Naive thymus-derived CD4-positive, alpha-beta T cell (primary cell): ENCODE measurements at regions not wholly inside any gene's neighbourhood (a gene's known extent, or its start where the extent isn't known, plus 50 kb on each side); places are given as distances from the start of the nearest gene placed in this dataset.

Experiments
- ATAC-seq: fragments of 150-1000 bp; cut with Tn5 transposase; 2 replicates; pipeline ENCODE4 v1.10.0; 2021; ENCODE audit warnings: mild to moderate bottlenecking, moderate library complexity
- CTCF ChIA-PET: fragments of 350-600 bp; sonication (Branson Sonifier 250); formaldehyde crosslinking; loops from one replicate; lab custom pipeline; 2021; ENCODE audit warnings: antibody characterized with exemption; lab: Charles Lee
- POLR2A ChIA-PET: fragments of 350-600 bp; sonication (Branson Sonifier 250); formaldehyde crosslinking; loops from one replicate; lab custom pipeline; 2021; ENCODE audit warnings: antibody characterized with exemption, inconsistent platforms; lab: Charles Lee
- DNase-seq, 9 donors: peaks; one replicate each; pipeline versions ENCODE4 v3.0.0 to v3.0.0-alpha.2; 2020 to 2022; ENCODE audit warnings: mixed read lengths in 1 of 9
- H3K27ac ChIP-seq: one replicate; pipeline ENCODE4 v1.7.0; 2013; ENCODE audit warnings: mild to moderate bottlenecking, low read depth, low read length, moderate library complexity
- H3K27me3 ChIP-seq, 2 donors: one replicate each; pipeline ENCODE4 v1.7.0; 2013; ENCODE audit warnings: low read length in 2 of 2, mild to moderate bottlenecking in 2 of 2, moderate library complexity in 2 of 2; ENCODE audit not compliant: control insufficient read depth in 2 of 2, insufficient read depth in 2 of 2
- H3K36me3 ChIP-seq, 3 experiments: 1 replicate in 2 of 3; 2 replicates in 1 of 3; pipeline ENCODE4 v1.7.0; 2013; ENCODE audit warnings: low read length in 3 of 3, mild to moderate bottlenecking in 3 of 3, moderate library complexity in 1 of 3; ENCODE audit not compliant: insufficient read depth in 3 of 3, control insufficient read depth in 2 of 3
- H3K4me1 ChIP-seq, 2 donors: one replicate each; pipeline ENCODE4 v1.7.0; 2013; ENCODE audit warnings: low read length in 2 of 2, mild to moderate bottlenecking in 2 of 2, moderate library complexity in 1 of 2; ENCODE audit not compliant: control insufficient read depth in 2 of 2, insufficient read depth in 2 of 2
- H3K4me3 ChIP-seq: 2 replicates; pipeline ENCODE4 v1.7.0; 2013; ENCODE audit warnings: mild to moderate bottlenecking, low read length
- H3K9me3 ChIP-seq, 3 experiments: 1 replicate in 2 of 3; 2 replicates in 1 of 3; pipeline ENCODE4 v1.7.0; 2013; ENCODE audit warnings: low read length in 3 of 3; ENCODE audit not compliant: control insufficient read depth in 2 of 3
- H3K27ac Mint-ChIP-seq, 9 donors: one replicate each; pipeline ENCODE4 v1.8.0; 2020 to 2022; ENCODE audit warnings: mixed read lengths in 9 of 9, mild to moderate bottlenecking in 8 of 9, moderate library complexity in 5 of 9, inconsistent platforms in 2 of 9
- H3K27me3 Mint-ChIP-seq, 5 donors: one replicate each; pipeline ENCODE4 v1.8.0; 2021 to 2022; ENCODE audit warnings: mixed read lengths in 5 of 5, mild to moderate bottlenecking in 1 of 5
- H3K36me3 Mint-ChIP-seq, 5 donors: one replicate each; pipeline ENCODE4 v1.8.0; 2020 to 2022; ENCODE audit warnings: mixed read lengths in 5 of 5, mild to moderate bottlenecking in 3 of 5, inconsistent platforms in 1 of 5
- H3K4me1 Mint-ChIP-seq, 7 donors: one replicate each; pipeline ENCODE4 v1.8.0; 2020 to 2022; ENCODE audit warnings: mixed read lengths in 7 of 7, mild to moderate bottlenecking in 3 of 7, inconsistent platforms in 1 of 7
- H3K4me3 Mint-ChIP-seq, 10 donors: one replicate each; pipeline ENCODE4 v1.8.0; 2020 to 2022; ENCODE audit warnings: mild to moderate bottlenecking in 10 of 10, mixed read lengths in 10 of 10, moderate library complexity in 6 of 10, inconsistent platforms in 2 of 10
- H3K9me3 Mint-ChIP-seq, 11 donors: one replicate each; pipeline ENCODE4 v1.8.0; 2020 to 2022; ENCODE audit warnings: mixed read lengths in 11 of 11, mild to moderate bottlenecking in 4 of 11, inconsistent platforms in 1 of 11, moderate library complexity in 1 of 11
- intact Hi-C, 2 donors: fragments of 100-400 bp; cut with micrococcal nuclease; formaldehyde crosslinking; loops; one replicate each; pipeline ENCODE4 v1.15.1; 2023

DNA sequence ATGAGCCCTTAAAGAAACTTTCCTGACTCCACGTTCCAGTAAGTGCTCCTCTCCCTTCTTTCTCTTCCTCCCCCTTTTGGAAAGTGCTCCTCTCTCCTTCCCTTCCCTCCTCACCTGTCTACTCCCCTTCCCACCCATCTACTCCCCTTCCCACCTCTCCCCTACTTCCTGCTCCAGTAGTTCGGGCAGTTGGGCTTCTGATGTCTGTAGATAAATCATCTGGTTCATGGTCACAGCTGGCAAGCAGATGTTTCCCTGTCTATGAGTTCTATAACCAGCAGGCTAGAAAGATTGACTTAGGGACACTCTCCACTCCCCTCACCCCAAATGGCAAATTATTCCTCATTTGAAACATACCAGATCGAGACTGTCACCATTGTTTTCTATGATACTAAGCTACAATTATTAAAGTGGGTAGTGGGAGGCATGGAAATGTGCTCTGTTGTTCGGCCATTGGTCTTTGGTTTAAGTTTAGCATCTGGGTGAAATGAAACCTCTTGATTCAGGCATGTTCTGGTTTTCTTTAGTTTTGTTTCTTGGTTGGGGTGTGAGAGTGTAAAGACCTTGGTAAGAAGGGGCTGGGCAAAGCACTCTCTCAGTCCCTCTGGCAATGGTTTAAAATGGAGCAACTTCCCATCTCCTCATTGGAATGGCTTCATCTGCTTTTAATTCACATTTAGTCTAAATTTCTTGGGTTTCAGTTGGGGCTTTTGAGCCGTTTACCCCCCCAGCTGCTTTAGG lies 413.2 kb upstream of the SPRED2 start:
- peaks cover 0 to 8% (median 5%) of the 10 kb centered on the region in 11 donors for H3K9me3 Mint-ChIP-seq
- Histone ChIP-seq H3K9me3 (no peaks in the 10 kb centered on the region), H3K36me3 (no peaks in the 10 kb centered on the region), H3K27me3 (peaks cover 0 to 2% of the 10 kb centered on the region in 2 donors), H3K4me3 (no peak overlapping the region), H3K27ac (no peak overlapping the region), H3K4me1 (no peaks in the 10 kb centered on the region)
- DNase-seq, result no peak
- ATAC-seq, result no peak
- CTCF ChIA-PET, result no interaction called here
- no peaks in the 10 kb centered on the region for H3K4me1 Mint-ChIP-seq
- POLR2A ChIA-PET, result no interaction called here
- H3K4me3 Mint-ChIP-seq, result no peak overlapping the region
- H3K27me3 Mint-ChIP-seq, result peaks cover 0 to 21% (median 5%) of the 10 kb centered on the region in 5 donors
- no peaks in the 10 kb centered on the region for H3K36me3 Mint-ChIP-seq
- no peak overlapping the region for H3K27ac Mint-ChIP-seq
- intact Hi-C loops, result no loop called here

DNA sequence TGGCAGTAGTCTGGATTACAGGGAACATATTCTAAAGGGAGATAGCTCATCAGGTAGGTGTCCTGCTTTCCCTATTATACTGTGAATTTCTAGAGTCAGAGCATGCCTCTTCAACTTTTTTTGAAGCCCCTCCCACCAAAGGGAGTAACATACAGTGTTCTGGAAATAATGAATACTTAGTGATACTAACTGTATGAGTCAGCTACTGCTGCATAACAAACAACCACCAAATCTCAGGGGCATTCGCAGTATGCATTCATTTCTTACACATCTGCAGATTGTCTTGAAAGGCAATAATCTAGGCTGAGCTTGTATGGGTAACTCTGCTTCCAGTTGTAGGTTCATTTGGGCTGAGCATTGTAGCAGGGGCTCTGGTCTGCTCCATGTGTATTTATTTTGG lies 409.7 kb upstream of the SPRED2 start:
- H3K27me3 Mint-ChIP-seq, result peaks cover 0 to 7% (median 5%) of the 10 kb centered on the region in 5 donors
- H3K36me3 Mint-ChIP-seq, result no peaks in the 10 kb centered on the region
- Histone ChIP-seq H3K27ac (no peak overlapping the region), H3K9me3 (no peaks in the 10 kb centered on the region), H3K4me1 (no peaks in the 10 kb centered on the region), H3K27me3 (peaks cover 0 to 2% of the 10 kb centered on the region in 2 donors), H3K36me3 (no peaks in the 10 kb centered on the region), H3K4me3 (no peak overlapping the region)
- intact Hi-C loops, result no loop called here
- H3K27ac Mint-ChIP-seq, result no peak overlapping the region
- no peaks in the 10 kb centered on the region for H3K4me1 Mint-ChIP-seq
- DNase-seq (no peak), ATAC-seq (no peak)
- H3K4me3 Mint-ChIP-seq, result no peak overlapping the region
- peaks cover 0 to 8% (median 5%) of the 10 kb centered on the region in 11 donors for H3K9me3 Mint-ChIP-seq
- POLR2A ChIA-PET, result no interaction called here
- CTCF ChIA-PET, result no interaction called here

DNA sequence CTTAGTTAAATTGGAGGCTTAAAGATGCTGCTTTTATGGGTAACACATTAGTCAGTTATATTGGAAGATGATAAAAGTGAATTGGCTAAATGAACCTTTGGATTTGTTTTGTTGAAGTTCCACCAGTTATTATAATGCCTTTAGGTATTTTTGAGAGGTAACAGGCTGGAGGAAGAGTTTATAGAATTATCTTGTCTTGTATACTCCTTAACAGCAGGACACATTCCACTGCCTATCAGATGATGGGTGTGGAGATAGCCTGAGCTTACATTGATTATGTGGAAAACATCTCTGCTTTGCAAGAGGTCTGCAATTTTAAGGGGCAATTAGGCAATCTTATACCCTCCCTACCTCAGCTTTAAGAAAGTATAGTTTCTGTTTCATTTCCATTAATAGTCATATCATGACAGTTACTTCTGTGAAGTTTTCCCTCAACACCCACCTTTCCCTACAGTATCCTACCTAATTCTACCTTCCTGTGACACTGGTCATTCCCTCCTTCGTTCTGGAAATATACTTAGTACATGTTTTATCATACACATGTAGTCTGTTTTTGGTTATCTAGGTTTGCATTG lies 403.7 kb upstream of the SPRED2 start:
- ATAC-seq, result no peak
- no peak overlapping the region for H3K27ac Mint-ChIP-seq
- CTCF ChIA-PET, result no interaction called here

DNA sequence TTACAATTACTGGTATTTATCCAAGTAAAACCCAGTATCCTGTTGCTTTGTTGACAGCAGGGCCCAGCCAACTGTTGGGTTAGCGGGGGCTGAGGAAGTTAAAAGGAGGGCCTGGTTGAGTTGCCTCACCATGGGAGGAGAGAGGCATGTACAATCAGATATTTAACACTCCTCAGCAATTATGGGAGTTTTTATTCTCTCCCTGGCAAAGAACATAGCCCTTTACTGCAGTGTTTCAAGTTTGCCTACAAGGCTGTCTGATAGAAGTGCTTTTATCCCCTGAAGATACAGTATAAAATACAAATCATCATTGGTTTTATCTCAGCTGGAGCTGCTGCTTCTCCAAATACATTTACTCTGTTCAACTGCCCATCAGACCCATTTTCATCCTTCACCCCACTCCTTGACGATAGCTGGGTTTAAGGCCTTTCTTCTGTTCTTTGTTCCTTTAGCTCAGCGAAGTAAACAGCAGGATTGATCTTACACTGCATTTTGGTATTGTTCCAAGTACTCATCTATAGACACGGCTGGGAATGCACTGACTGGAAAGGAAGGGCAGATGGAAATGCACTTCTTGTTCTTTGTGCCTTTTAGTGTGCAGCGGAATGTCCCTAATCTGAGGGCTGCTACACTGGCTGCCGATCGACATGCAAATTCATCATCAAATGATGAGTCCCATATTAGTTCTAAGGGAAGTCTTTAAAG lies 402.5 kb upstream of the SPRED2 start:
- Mint-ChIP-seq H3K27me3 (peaks cover 0 to 11% (median 9%) of the 10 kb centered on the region in 5 donors), H3K4me3 (no peak overlapping the region), H3K27ac (no peak overlapping the region), H3K36me3 (no peaks in the 10 kb centered on the region), H3K4me1 (peaks cover 0 to 2% (median 0%) of the 10 kb centered on the region in 7 donors), H3K9me3 (peaks cover 0 to 3% (median 0%) of the 10 kb centered on the region in 11 donors)
- intact Hi-C loops, result no loop called here
- Histone ChIP-seq H3K4me3 (no peak overlapping the region), H3K36me3 (no peaks in the 10 kb centered on the region), H3K4me1 (no peaks in the 10 kb centered on the region), H3K27me3 (no peaks in the 10 kb centered on the region), H3K27ac (no peak overlapping the region), H3K9me3 (no peaks in the 10 kb centered on the region)
- no peak for ATAC-seq
- POLR2A ChIA-PET, result no interaction called here
- CTCF ChIA-PET, result no interaction called here
- no peak for DNase-seq

More for the DNA sequence above, 403.7 kb upstream of the SPRED2 start:
- no peaks in the 10 kb centered on the region for H3K36me3 ChIP-seq
- peaks cover 0 to 4% (median 1%) of the 10 kb centered on the region in 11 donors for H3K9me3 Mint-ChIP-seq
- no peaks in the 10 kb centered on the region for H3K36me3 Mint-ChIP-seq
- H3K27me3 ChIP-seq, result no peaks in the 10 kb centered on the region
- DNase-seq, result no peak
- H3K4me1 Mint-ChIP-seq, result peaks cover 0 to 2% (median 0%) of the 10 kb centered on the region in 7 donors
- H3K4me3 ChIP-seq, result no peak overlapping the region
- peaks cover 0 to 11% (median 9%) of the 10 kb centered on the region in 5 donors for H3K27me3 Mint-ChIP-seq
- no peak overlapping the region for H3K4me3 Mint-ChIP-seq
- H3K4me1 ChIP-seq, result no peaks in the 10 kb centered on the region
- no peaks in the 10 kb centered on the region for H3K9me3 ChIP-seq
- POLR2A ChIA-PET, result no interaction called here
- H3K27ac ChIP-seq, result no peak overlapping the region
- intact Hi-C loops, result no loop called here

DNA sequence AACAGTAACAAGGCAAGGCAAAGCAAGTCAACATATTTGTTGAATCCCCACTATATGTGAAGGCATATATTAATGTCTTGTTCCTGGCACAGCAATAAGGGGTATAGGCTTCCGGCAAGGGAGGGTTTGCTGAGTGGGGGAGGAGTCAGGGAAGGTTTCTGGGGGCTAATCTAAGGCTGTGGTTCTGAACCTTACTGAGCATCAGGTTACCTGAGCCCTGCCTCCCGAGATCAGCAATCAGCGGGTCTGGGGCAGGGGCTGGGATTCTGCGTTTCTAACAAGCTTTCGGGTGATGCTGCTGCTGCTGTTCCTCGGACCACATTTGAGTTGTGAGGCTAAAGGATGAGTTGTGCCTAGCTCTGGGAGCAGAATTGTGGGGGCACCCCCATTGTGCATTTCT lies 401.7 kb upstream of the SPRED2 start:
- H3K27ac ChIP-seq, result no peak overlapping the region
- Mint-ChIP-seq H3K9me3 (peaks cover 0 to 3% (median 0%) of the 10 kb centered on the region in 11 donors), H3K36me3 (no peaks in the 10 kb centered on the region), H3K27ac (no peak overlapping the region), H3K4me3 (no peak overlapping the region), H3K4me1 (peaks cover 0 to 2% (median 0%) of the 10 kb centered on the region in 7 donors), H3K27me3 (peaks cover 0 to 20% (median 15%) of the 10 kb centered on the region in 5 donors)
- POLR2A ChIA-PET, result no interaction called here
- H3K4me1 ChIP-seq, result no peaks in the 10 kb centered on the region
- CTCF ChIA-PET, result no interaction called here
- H3K27me3 ChIP-seq, result no peaks in the 10 kb centered on the region
- intact Hi-C loops, result no loop called here
- no peaks in the 10 kb centered on the region for H3K9me3 ChIP-seq
- DNase-seq, result no peak
- ATAC-seq, result no peak
- no peaks in the 10 kb centered on the region for H3K36me3 ChIP-seq
- H3K4me3 ChIP-seq, result no peak overlapping the region

DNA sequence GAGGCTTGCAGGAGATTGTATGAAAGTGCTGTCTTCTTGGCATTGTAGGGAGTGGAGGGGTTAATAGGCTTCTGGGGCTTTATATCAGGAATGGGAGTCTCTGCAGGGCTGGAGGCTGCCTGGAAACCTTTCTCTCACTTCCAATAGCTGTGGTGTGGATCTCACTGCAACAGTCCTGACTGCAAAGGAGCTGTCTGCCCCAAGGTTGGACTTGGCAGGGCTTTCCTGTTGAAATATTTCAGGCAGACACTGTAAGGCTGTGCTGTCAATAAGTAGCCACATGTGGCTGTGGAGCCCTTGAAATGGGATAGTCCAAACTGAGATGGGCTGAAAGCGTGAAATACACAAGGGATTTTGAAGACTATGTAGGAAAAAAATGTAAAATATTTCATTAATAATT lies 399.1 kb upstream of the SPRED2 start:
- H3K4me1 Mint-ChIP-seq, result peaks cover 0 to 2% (median 0%) of the 10 kb centered on the region in 7 donors
- intact Hi-C loops, result no loop called here
- ChIA-PET POLR2A (no interaction called here), CTCF (no interaction called here)
- Histone ChIP-seq H3K27me3 (no peaks in the 10 kb centered on the region), H3K27ac (no peak overlapping the region), H3K4me3 (no peak overlapping the region), H3K4me1 (no peaks in the 10 kb centered on the region), H3K36me3 (no peaks in the 10 kb centered on the region), H3K9me3 (no peaks in the 10 kb centered on the region)
- no peak overlapping the region for H3K27ac Mint-ChIP-seq
- ATAC-seq (no peak), DNase-seq (no peak)
- H3K27me3 Mint-ChIP-seq, result peaks cover 0 to 30% (median 21%) of the 10 kb centered on the region in 5 donors
- no peaks in the 10 kb centered on the region for H3K36me3 Mint-ChIP-seq
- H3K4me3 Mint-ChIP-seq, result no peak overlapping the region
- H3K9me3 Mint-ChIP-seq, result peaks cover 0 to 3% (median 0%) of the 10 kb centered on the region in 11 donors
